Glutamatergic neuron (in vitro differentiated cells): ENCODE measurements at regions not wholly inside any gene's neighbourhood (a gene's known extent, or its start where the extent isn't known, plus 50 kb on each side); places are given as distances from the start of the nearest gene placed in this dataset.

Source experiments
- DNase-seq: peaks from one replicate; pipeline ENCODE4 v3.0.0; 2022
- H3K27ac Mint-ChIP-seq: one replicate; pipeline ENCODE4 v1.8.0; 2020; ENCODE audit warnings: mild to moderate bottlenecking, mixed read lengths, inconsistent platforms; ENCODE audit not compliant: unreplicated experiment
- H3K27me3 Mint-ChIP-seq: one replicate; pipeline ENCODE4 v1.8.0; 2020; ENCODE audit warnings: mild to moderate bottlenecking, moderate library complexity, mixed read lengths, inconsistent platforms; ENCODE audit not compliant: unreplicated experiment
- H3K36me3 Mint-ChIP-seq: one replicate; pipeline ENCODE4 v1.8.0; 2020; ENCODE audit warnings: mild to moderate bottlenecking, mixed read lengths, inconsistent platforms; ENCODE audit not compliant: unreplicated experiment
- H3K4me1 Mint-ChIP-seq: one replicate; pipeline ENCODE4 v1.8.0; 2020; ENCODE audit warnings: mild to moderate bottlenecking, low read depth, mixed read lengths, inconsistent platforms; ENCODE audit not compliant: unreplicated experiment
- H3K4me3 Mint-ChIP-seq: one replicate; pipeline ENCODE4 v1.8.0; 2020; ENCODE audit warnings: mild to moderate bottlenecking, mixed read lengths, inconsistent platforms; ENCODE audit not compliant: unreplicated experiment
- H3K9me3 Mint-ChIP-seq: one replicate; pipeline ENCODE4 v1.8.0; 2020; ENCODE audit warnings: mild to moderate bottlenecking, moderate library complexity, mixed read lengths, inconsistent platforms; ENCODE audit not compliant: unreplicated experiment
- CTCF ChIP-seq: fragments of 200-600 bp; sonication (generic); IDR thresholded peaks from one replicate; pipeline ENCODE4 v1.5.0; 2021; ENCODE audit not compliant: partially characterized antibody, unreplicated experiment

DNA sequence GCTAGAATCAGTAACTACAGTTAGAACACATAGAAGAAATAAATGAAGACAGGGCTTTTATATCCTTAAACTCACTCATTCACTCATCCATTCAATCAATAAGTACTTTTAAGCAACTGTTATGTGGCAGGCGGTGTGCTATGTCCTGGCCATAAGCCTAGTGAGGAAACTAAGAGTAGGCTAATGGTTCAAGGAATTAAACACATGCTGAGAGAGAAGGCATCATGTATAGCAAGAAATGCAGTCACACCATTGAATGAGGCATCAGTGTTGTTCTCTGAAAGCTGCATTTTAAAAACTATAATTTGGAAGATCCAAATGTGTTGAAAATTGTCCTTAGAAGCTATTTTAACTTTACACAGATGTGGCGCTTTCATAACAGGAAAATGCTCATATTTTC is 86.5 kb upstream of the DTNA start:
- no peaks in the 10 kb centered on the region for H3K9me3 Mint-ChIP-seq
- H3K27ac Mint-ChIP-seq: no peak overlapping the region
- H3K36me3 Mint-ChIP-seq: no peaks in the 10 kb centered on the region
- no peaks in the 10 kb centered on the region for H3K4me1 Mint-ChIP-seq
- DNase-seq: no peak
- H3K27me3 Mint-ChIP-seq: no peaks in the 10 kb centered on the region
- no peak overlapping the region for H3K4me3 Mint-ChIP-seq
- TF ChIP-seq CTCF: no peak

DNA sequence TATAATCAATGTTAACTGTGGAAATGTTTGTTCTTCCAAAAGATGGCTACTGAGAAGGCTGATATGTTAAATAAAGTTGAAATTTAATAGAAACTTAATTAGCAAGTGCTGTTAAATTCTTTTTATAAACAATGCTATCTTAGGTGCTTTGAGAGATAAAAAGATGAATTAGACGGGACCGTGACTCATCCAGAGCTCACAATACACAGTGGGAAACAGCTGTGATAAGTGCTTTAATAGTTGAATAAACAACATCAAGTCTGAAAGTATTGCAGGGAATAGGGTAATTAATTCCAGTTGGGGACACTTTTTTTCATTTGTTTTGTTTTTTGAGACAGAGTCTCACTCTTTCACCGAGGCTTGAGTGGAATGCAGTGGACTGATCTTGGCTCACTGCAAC is 85.5 kb upstream of the DTNA start:
- H3K27me3 Mint-ChIP-seq: no peaks in the 10 kb centered on the region
- TF ChIP-seq CTCF: no peak
- DNase-seq: no peak
- H3K4me3 Mint-ChIP-seq: no peak overlapping the region
- no peaks in the 10 kb centered on the region for H3K4me1 Mint-ChIP-seq
- H3K27ac Mint-ChIP-seq: no peak overlapping the region
- H3K36me3 Mint-ChIP-seq: no peaks in the 10 kb centered on the region
- H3K9me3 Mint-ChIP-seq: no peaks in the 10 kb centered on the region

- no peaks in the 10 kb centered on the region for H3K36me3 Mint-ChIP-seq
- H3K27ac Mint-ChIP-seq: no peak overlapping the region
- H3K4me3 Mint-ChIP-seq: no peak overlapping the region
- no peaks in the 10 kb centered on the region for H3K27me3 Mint-ChIP-seq
- TF ChIP-seq CTCF: no peak
- no peaks in the 10 kb centered on the region for H3K4me1 Mint-ChIP-seq
- H3K9me3 Mint-ChIP-seq: no peaks in the 10 kb centered on the region
- no peak for DNase-seq
These were observed 83.5 kb upstream of the DTNA start for GRCh38 chr18:34626404-34627136.

DNA sequence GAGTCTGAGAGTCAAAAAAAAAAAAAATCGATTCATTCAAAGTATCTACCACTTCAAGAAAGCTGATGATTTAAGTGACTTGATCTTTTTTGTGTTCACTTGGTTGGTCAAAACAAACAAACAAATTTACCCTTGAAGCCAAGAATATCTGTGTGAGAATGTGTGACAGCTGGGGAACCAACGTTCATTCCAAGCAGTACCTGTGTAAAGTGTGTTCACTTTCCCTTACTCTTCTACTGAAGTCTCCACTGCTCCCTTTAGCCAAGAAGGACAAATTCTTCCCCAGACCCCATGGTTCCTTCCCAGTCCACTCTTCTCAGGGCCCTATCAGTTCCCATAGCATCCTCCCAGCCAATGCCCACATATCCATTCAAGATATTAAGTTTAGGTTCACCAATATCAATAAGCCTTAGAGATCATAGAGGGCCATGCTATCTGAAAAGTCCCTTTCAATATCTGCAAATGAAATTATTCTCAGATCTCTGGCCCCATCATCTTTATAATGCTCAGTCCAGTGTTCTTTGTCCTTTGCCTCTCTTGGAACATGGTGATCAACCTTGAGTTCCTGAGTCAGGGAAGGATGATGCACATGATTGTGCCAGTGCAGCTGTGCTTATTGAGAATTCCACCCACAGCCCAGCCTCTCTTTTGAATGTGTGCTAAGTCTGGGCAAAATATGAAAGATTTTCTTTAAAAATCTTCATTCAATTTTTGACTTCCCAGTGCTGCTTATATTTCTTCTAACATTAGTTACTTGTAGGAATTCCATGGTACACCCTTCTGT is 82.8 kb upstream of the DTNA start:
- no peaks in the 10 kb centered on the region for H3K9me3 Mint-ChIP-seq
- no peaks in the 10 kb centered on the region for H3K27me3 Mint-ChIP-seq
- TF ChIP-seq CTCF: no peak
- no peaks in the 10 kb centered on the region for H3K36me3 Mint-ChIP-seq
- no peaks in the 10 kb centered on the region for H3K4me1 Mint-ChIP-seq
- H3K27ac Mint-ChIP-seq: no peak overlapping the region
- H3K4me3 Mint-ChIP-seq: no peak overlapping the region
- no peak for DNase-seq
